ENCODE measurements at regions not wholly inside any gene's neighbourhood (a gene's known extent, or its start where the extent isn't known, plus 50 kb on each side); places are given as distances from the start of the nearest gene placed in this dataset.

GRCh38 chr10:33113466-33113865 lies 155.4 kb upstream of the ITGB1 start:
- TF ChIP-seq NFRKB (IDR thresholded peaks at IDR 0.05): no peak
- TF ChIP-seq ARNT (IDR thresholded peaks at IDR 0.05): no peak
- TF ChIP-seq FOXA1 (IDR thresholded peaks at IDR 0.05): no peak
- TF ChIP-seq ELF4 (IDR thresholded peaks at IDR 0.05): no peak
- TF ChIP-seq CTBP1 (IDR thresholded peaks at IDR 0.05; ENCODE audit: borderline replicate concordance): no peak
- TF ChIP-seq FOXM1 (IDR thresholded peaks at IDR 0.05; ENCODE audit: borderline replicate concordance): no peak
- TF ChIP-seq BHLHE40 (IDR thresholded peaks at IDR 0.05; ENCODE audit: borderline replicate concordance): no peak
- ChIA-PET CTCF (no interaction called here), POLR2A (no interaction called here)

GRCh38 chr10:33112831-33113455 lies 154.9 kb upstream of the ITGB1 start:
- no peak for DNase-seq (ENCODE audit: extremely low spot score)
- ChIA-PET POLR2A (no interaction called here), CTCF (no interaction called here)
- TF ChIP-seq FOXA1 (IDR thresholded peaks at IDR 0.05): no peak
- TF ChIP-seq CTBP1 (IDR thresholded peaks at IDR 0.05; ENCODE audit: borderline replicate concordance): no peak
- no peak for TF ChIP-seq ARNT (IDR thresholded peaks at IDR 0.05)
- no peak for TF ChIP-seq NFRKB (IDR thresholded peaks at IDR 0.05)
- TF ChIP-seq ELF4 (IDR thresholded peaks at IDR 0.05): no peak
- no peak for TF ChIP-seq PKNOX1 (IDR thresholded peaks at IDR 0.05)
- TF ChIP-seq SP1 (IDR thresholded peaks at IDR 0.05): no peak
- TF ChIP-seq FOXK2 (IDR thresholded peaks at IDR 0.05): no peak
- TF ChIP-seq TARDBP (IDR thresholded peaks at IDR 0.05): no peak
- TF ChIP-seq ZNF384 (IDR thresholded peaks at IDR 0.05): no peak
- no peak for TF ChIP-seq SUZ12 (IDR thresholded peaks at IDR 0.05)
- TF ChIP-seq FOXM1 (IDR thresholded peaks at IDR 0.05; ENCODE audit: borderline replicate concordance): no peak
- TF ChIP-seq LEF1 (IDR thresholded peaks at IDR 0.05; ENCODE audit: borderline replicate concordance): no peak

More at GRCh38 chr10:33113466-33113865, 155.4 kb upstream of the ITGB1 start:
- DNase-seq (ENCODE audit: extremely low spot score): no peak

- no peak for DNase-seq (ENCODE audit: extremely low spot score)
- TF ChIP-seq ELF4 (IDR thresholded peaks at IDR 0.05) (no peak), FOXA1 (IDR thresholded peaks at IDR 0.05) (no peak)
- ChIA-PET POLR2A (no interaction called here), CTCF (no interaction called here)
These were observed 153.5 kb upstream of the ITGB1 start for GRCh38 chr10:33111488-33112051.

GRCh38 chr10:33109788-33110469 lies 151.9 kb upstream of the ITGB1 start:
- TF ChIP-seq BHLHE40 (IDR thresholded peaks at IDR 0.05; ENCODE audit: borderline replicate concordance): no peak
- no peak for TF ChIP-seq LEF1 (IDR thresholded peaks at IDR 0.05; ENCODE audit: borderline replicate concordance)
- no peak for TF ChIP-seq SP1 (IDR thresholded peaks at IDR 0.05)
- TF ChIP-seq SUZ12 (IDR thresholded peaks at IDR 0.05): no peak
- no peak for TF ChIP-seq CTBP1 (IDR thresholded peaks at IDR 0.05; ENCODE audit: borderline replicate concordance)
- TF ChIP-seq FOXA1 (IDR thresholded peaks at IDR 0.05): no peak
- no peak for TF ChIP-seq ARNT (IDR thresholded peaks at IDR 0.05)
- no peak for TF ChIP-seq ELF4 (IDR thresholded peaks at IDR 0.05)
- TF ChIP-seq ZNF384 (IDR thresholded peaks at IDR 0.05): no peak
- no peak for TF ChIP-seq PKNOX1 (IDR thresholded peaks at IDR 0.05)
- TF ChIP-seq L3MBTL2 (conservative IDR thresholded peaks at IDR 0.05): no peak
- TF ChIP-seq FOXK2 (IDR thresholded peaks at IDR 0.05): no peak
- no peak for TF ChIP-seq TARDBP (IDR thresholded peaks at IDR 0.05)
- no peak for TF ChIP-seq HDGF (IDR thresholded peaks at IDR 0.05; ENCODE audit: borderline replicate concordance)
- TF ChIP-seq NFRKB (IDR thresholded peaks at IDR 0.05): no peak
- TF ChIP-seq FOXM1 (IDR thresholded peaks at IDR 0.05; ENCODE audit: borderline replicate concordance): no peak
- DNase-seq (ENCODE audit: extremely low spot score): no peak
- ChIA-PET POLR2A (no interaction called here), CTCF (interaction anchor here (0.7 kb wide), 1 partner anchor 72 kb away, joined by 3 read pairs; no protein-coding TSS in a partner anchor)

- no peak for DNase-seq (ENCODE audit: extremely low spot score)
- POLR2A ChIA-PET: no interaction called here
- TF ChIP-seq CTBP1 (IDR thresholded peaks at IDR 0.05; ENCODE audit: borderline replicate concordance) (no peak), ZNF384 (IDR thresholded peaks at IDR 0.05) (no peak), TARDBP (IDR thresholded peaks at IDR 0.05) (no peak), ELF4 (IDR thresholded peaks at IDR 0.05) (no peak), FOXK2 (IDR thresholded peaks at IDR 0.05) (no peak), FOXM1 (IDR thresholded peaks at IDR 0.05; ENCODE audit: borderline replicate concordance) (no peak), BHLHE40 (IDR thresholded peaks at IDR 0.05; ENCODE audit: borderline replicate concordance) (no peak), L3MBTL2 (conservative IDR thresholded peaks at IDR 0.05) (no peak), ARNT (IDR thresholded peaks at IDR 0.05) (no peak), SUZ12 (IDR thresholded peaks at IDR 0.05) (no peak)
- CTCF ChIA-PET: no interaction called here
These were observed 151.4 kb upstream of the ITGB1 start for GRCh38 chr10:33109384-33109783.

- ChIA-PET CTCF (interaction anchor here (1.4 kb wide), 1 partner anchor 8 kb away, joined by 4 read pairs; no protein-coding TSS in a partner anchor), POLR2A (no interaction called here)
- TF ChIP-seq SUZ12 (IDR thresholded peaks at IDR 0.05) (no peak), FOXK2 (IDR thresholded peaks at IDR 0.05) (no peak), L3MBTL2 (conservative IDR thresholded peaks at IDR 0.05) (no peak), CTBP1 (IDR thresholded peaks at IDR 0.05; ENCODE audit: borderline replicate concordance) (no peak), ZNF384 (IDR thresholded peaks at IDR 0.05) (no peak), BHLHE40 (IDR thresholded peaks at IDR 0.05; ENCODE audit: borderline replicate concordance) (no peak)
- DNase-seq (ENCODE audit: extremely low spot score): no peak
These were observed 149.9 kb upstream of the ITGB1 start for GRCh38 chr10:33107953-33108352.
